Suprapubic skin (tissue), 4 donors: ENCODE measurements at regions not wholly inside any gene's neighbourhood (a gene's known extent, or its start where the extent isn't known, plus 50 kb on each side); places are given as distances from the start of the nearest gene placed in this dataset.

ENCODE experiments used
- CTCF ChIP-seq, 2 donors: fragments of 200-600 bp in 1 of 2; fragments of 450-650 bp in 1 of 2; sonication (generic) in 1 of 2; IDR thresholded peaks; one replicate each; pipeline ENCODE4 v1.5.1; 2016 to 2019; ENCODE audit warnings: antibody characterized with exemption in 2 of 2, mild to moderate bottlenecking in 1 of 2, moderate library complexity in 1 of 2
- EP300 ChIP-seq: sonication (generic); formaldehyde crosslinking; IDR thresholded peaks from one replicate; pipeline ENCODE4 v1.6.1; 2017; ENCODE audit warnings: antibody characterized with exemption
- POLR2A ChIP-seq, 2 donors: fragments of 450-650 bp; IDR thresholded peaks; one replicate each; pipeline ENCODE4 v1.6.1; 2017; ENCODE audit warnings: antibody characterized with exemption in 2 of 2, mild to moderate bottlenecking in 2 of 2, moderate library complexity in 2 of 2
- POLR2AphosphoS5 ChIP-seq, 3 donors: sonication (generic); formaldehyde crosslinking; IDR thresholded peaks; one replicate each; pipeline ENCODE4 v1.6.1; 2017; ENCODE audit warnings: antibody characterized with exemption in 3 of 3

- TF ChIP-seq POLR2A (IDR thresholded peaks at IDR 0.05) = no peak
- no peak for TF ChIP-seq CTCF (IDR thresholded peaks at IDR 0.05)
- TF ChIP-seq EP300 = no peak
- no peak for TF ChIP-seq POLR2AphosphoS5 (IDR thresholded peaks at IDR 0.05)
Measured at GRCh38 chr13:79874396-79875360, 393.7 kb downstream of the NDFIP2 start.
